NT2/D1 (cell line): ENCODE measurements at regions not wholly inside any gene's neighbourhood (a gene's known extent, or its start where the extent isn't known, plus 50 kb on each side); places are given as distances from the start of the nearest gene placed in this dataset.

Experiments
- SUZ12 ChIP-seq: IDR thresholded peaks from 2 replicates; pipeline ENCODE4 v1.6.1; 2011; ENCODE audit not compliant: insufficient read length, insufficient read depth; ENCODE audit errors: extremely low read depth
- YY1 ChIP-seq: IDR thresholded peaks from 2 replicates; pipeline ENCODE4 v1.6.1; 2011; ENCODE audit not compliant: insufficient read length, insufficient read depth

DNA sequence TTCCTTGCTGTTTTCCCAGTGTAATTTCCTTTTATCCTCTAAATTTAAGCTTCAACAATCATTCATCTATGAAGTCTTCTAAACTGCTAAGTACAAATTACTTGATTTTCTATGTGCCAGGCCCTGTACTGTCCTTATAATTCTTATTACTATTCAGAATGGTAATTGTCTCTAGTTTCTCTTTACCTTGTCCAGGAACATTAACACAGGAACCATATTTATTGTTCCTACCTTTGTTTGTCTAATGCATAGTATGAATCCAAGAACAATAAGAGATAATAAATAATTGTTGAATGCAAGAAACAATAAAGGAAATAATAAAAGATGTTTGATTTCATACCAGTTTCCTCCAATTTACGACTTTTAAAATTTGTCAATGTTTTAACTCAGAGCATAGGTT is 1083.2 kb downstream of the ROBO2 start:
- TF ChIP-seq YY1 (no peak), SUZ12 (no peak)
